Smooth muscle cell (in vitro differentiated cells): ENCODE measurements at regions not wholly inside any gene's neighbourhood (a gene's known extent, or its start where the extent isn't known, plus 50 kb on each side); places are given as distances from the start of the nearest gene placed in this dataset.

Experiments
- DNase-seq: peaks from one replicate; lab custom pipeline; 2025; ENCODE audit not compliant: unreplicated experiment; lab: John Stamatoyannopoulos, UW
- H2AFZ ChIP-seq: fragments of 200-600 bp; sonication (generic); 2 replicates; pipeline ENCODE4 v1.6.0; 2016; ENCODE audit warnings: antibody characterized with exemption, low read depth, mild to moderate bottlenecking
- H3F3A ChIP-seq: fragments of 200-600 bp; sonication (generic); 2 replicates; pipeline ENCODE4 v1.6.0; 2017; ENCODE audit warnings: antibody characterized with exemption, low read depth
- H3K27ac ChIP-seq: fragments of 200-600 bp; sonication (generic); 2 replicates; pipeline ENCODE4 v1.5.1; 2016; ENCODE audit warnings: low read depth, mild to moderate bottlenecking
- H3K27me3 ChIP-seq: fragments of 200-600 bp; sonication (generic); 2 replicates; pipeline ENCODE4 v1.6.1; 2016; ENCODE audit warnings: low read depth, mild to moderate bottlenecking
- H3K36me3 ChIP-seq: fragments of 200-600 bp; sonication (generic); 2 replicates; pipeline ENCODE4 v1.5.1; 2016; ENCODE audit warnings: low read depth
- H3K4me1 ChIP-seq: fragments of 200-600 bp; sonication (generic); 2 replicates; pipeline ENCODE4 v1.5.1; 2016; ENCODE audit warnings: low read depth
- H3K4me2 ChIP-seq: fragments of 200-600 bp; sonication (generic); 2 replicates; pipeline ENCODE4 v1.6.0; 2016; ENCODE audit warnings: mild to moderate bottlenecking
- H3K4me3 ChIP-seq: fragments of 200-600 bp; sonication (generic); 2 replicates; pipeline ENCODE4 v1.5.1; 2016; ENCODE audit warnings: mild to moderate bottlenecking
- H3K79me2 ChIP-seq: fragments of 200-600 bp; sonication (generic); 2 replicates; pipeline ENCODE4 v1.6.0; 2016; ENCODE audit warnings: low read depth, mild to moderate bottlenecking
- H3K9ac ChIP-seq: fragments of 200-600 bp; sonication (generic); 2 replicates; pipeline ENCODE4 v1.6.0; 2016; ENCODE audit warnings: low read depth
- H3K9me3 ChIP-seq: fragments of 200-600 bp; sonication (generic); replicated peaks from 2 replicates; pipeline ENCODE4 v1.5.1; 2016; ENCODE audit warnings: low read depth
- H4K20me1 ChIP-seq: fragments of 200-600 bp; sonication (generic); 2 replicates; pipeline ENCODE4 v1.6.0; 2016; ENCODE audit warnings: low read depth
- CTCF ChIP-seq: fragments of 200-600 bp; sonication (generic); IDR thresholded peaks from 2 replicates; pipeline ENCODE4 v1.5.1; 2017; ENCODE audit warnings: borderline replicate concordance, mild to moderate bottlenecking, antibody characterized with exemption; ENCODE audit not compliant: insufficient read depth, poor library complexity, severe bottlenecking
- WGBS: methylation state at CpG from one replicate; pipeline ENCODE4 v1.1.7; 2016; ENCODE audit warnings: low lambda C conversion rate; 5-methylcytosine and 5-hydroxymethylcytosine counted together

DNA sequence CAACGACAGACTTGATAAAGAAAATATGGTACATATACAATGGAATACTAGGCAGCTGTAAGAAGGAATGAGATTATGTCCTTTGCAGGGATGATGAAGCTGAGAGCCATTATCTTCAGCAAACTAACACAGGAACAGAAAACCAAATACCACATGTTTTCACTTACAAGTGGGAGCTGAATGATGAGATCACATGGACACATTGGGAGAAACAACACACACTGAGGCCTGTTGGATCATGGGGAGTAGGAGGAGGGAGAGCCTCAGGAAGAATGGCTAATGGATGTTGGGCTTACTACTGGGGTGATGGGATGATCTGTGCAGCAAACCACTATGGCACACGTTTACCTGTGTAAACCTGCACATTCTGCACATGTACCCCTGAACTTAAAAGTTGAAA, 209.7 kb downstream of the SPRY1 start:
- H4K20me1 ChIP-seq: no peaks in the 10 kb centered on the region

GRCh38 chr4:123606946-123607542, 210.4 kb downstream of the SPRY1 start:
- Histone ChIP-seq H3F3A (no peaks in the 10 kb centered on the region), H4K20me1 (no peaks in the 10 kb centered on the region), H3K27ac (no peak overlapping the region), H3K27me3 (no peaks in the 10 kb centered on the region), H3K36me3 (no peaks in the 10 kb centered on the region), H2AFZ (no peak overlapping the region), H3K4me3 (no peak overlapping the region), H3K4me2 (no peak overlapping the region), H3K9ac (no peak overlapping the region), H3K9me3 (no peaks in the 10 kb centered on the region), H3K79me2 (no peaks in the 10 kb centered on the region), H3K4me1 (no peaks in the 10 kb centered on the region)
- DNase-seq: no peak
- WGBS: 95% methylated on average over 3 of the region's 3 CpGs
- TF ChIP-seq CTCF: no peak

More for the DNA sequence above, 209.7 kb downstream of the SPRY1 start:
- no peaks in the 10 kb centered on the region for H3K27me3 ChIP-seq
- H3K27ac ChIP-seq: no peak overlapping the region
- H3K9ac ChIP-seq: no peak overlapping the region
- H2AFZ ChIP-seq: no peak overlapping the region
- no peaks in the 10 kb centered on the region for H3K79me2 ChIP-seq
- H3K36me3 ChIP-seq: no peaks in the 10 kb centered on the region
- 85% methylated on average over 2 of the region's 2 CpGs for WGBS
- no peak overlapping the region for H3K4me2 ChIP-seq
- no peaks in the 10 kb centered on the region for H3F3A ChIP-seq
- no peak for DNase-seq
- peaks cover 1% of the 10 kb centered on the region for H3K4me1 ChIP-seq
- no peak overlapping the region for H3K4me3 ChIP-seq
- TF ChIP-seq CTCF: no peak
- no peaks in the 10 kb centered on the region for H3K9me3 ChIP-seq

- no peak for DNase-seq
- H4K20me1 ChIP-seq: no peaks in the 10 kb centered on the region
- no peak overlapping the region for H3K9ac ChIP-seq
- TF ChIP-seq CTCF: no peak
- no peak overlapping the region for H3K4me3 ChIP-seq
- no peaks in the 10 kb centered on the region for H3K79me2 ChIP-seq
- H3K4me1 ChIP-seq: no peaks in the 10 kb centered on the region
- no peak overlapping the region for H3K27ac ChIP-seq
- no peaks in the 10 kb centered on the region for H3K36me3 ChIP-seq
- H2AFZ ChIP-seq: no peak overlapping the region
- WGBS: 85% methylated on average over 1 of the region's 1 CpG
- H3K9me3 ChIP-seq: no peaks in the 10 kb centered on the region
- no peaks in the 10 kb centered on the region for H3K27me3 ChIP-seq
- no peak overlapping the region for H3K4me2 ChIP-seq
- H3F3A ChIP-seq: no peaks in the 10 kb centered on the region
Measured at GRCh38 chr4:123609829-123610228, 213.2 kb downstream of the SPRY1 start.
